ENCODE measurements at regions not wholly inside any gene's neighbourhood (a gene's known extent, or its start where the extent isn't known, plus 50 kb on each side); places are given as distances from the start of the nearest gene placed in this dataset.

DNA sequence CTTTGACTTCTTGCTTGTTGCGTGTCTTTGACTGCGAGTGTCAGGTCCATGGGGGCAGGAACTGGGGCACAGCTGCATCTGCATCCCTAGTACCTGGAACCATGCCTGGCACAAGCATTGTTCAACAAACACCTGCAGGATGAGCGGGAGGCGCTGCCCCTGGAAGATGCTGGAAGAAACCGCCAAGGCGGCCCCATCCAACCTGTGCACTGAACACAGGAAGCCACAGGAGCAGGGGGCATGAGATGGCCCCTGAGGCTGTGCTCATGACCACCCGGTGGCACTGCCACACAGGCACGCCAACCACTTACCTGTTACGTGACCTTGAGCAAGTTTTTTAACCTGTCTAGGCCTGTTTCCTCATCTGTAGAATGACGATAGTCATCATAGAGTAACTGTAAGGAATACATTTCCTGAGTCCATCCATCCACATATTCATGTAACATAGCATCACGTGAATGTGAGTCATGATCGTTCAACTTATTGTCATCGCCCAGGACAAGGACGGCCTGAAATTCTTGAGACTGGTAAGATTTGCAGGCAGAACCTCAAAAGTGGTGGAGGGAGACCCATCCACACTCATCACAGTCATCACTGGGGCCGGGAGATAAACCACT is 374.2 kb downstream of the PREX1 start:
- no peak for TF ChIP-seq POLR2A (IDR thresholded peaks at IDR 0.05; ENCODE audit: low read depth)
- no peak for TF ChIP-seq CTCF (IDR thresholded peaks at IDR 0.05)
- TF ChIP-seq EP300 (IDR thresholded peaks at IDR 0.05) = no peak
